ENCODE measurements at regions not wholly inside any gene's neighbourhood (a gene's known extent, or its start where the extent isn't known, plus 50 kb on each side); places are given as distances from the start of the nearest gene placed in this dataset.

- no peak overlapping the region for H3K27ac ChIP-seq
- no peak overlapping the region for H3K4me3 ChIP-seq (ENCODE audit: low read depth, low read length)
- DNase-seq = no peak
- H3K27me3 ChIP-seq (replicated peaks) = peaks cover 15% of the 10 kb centered on the region
- in situ Hi-C loops (cut with HindIII; ENCODE audit: low pct_ligation_motif_present, low sequenced_read_pairs) = no loop called here
- no peak for TF ChIP-seq CTCF (IDR thresholded peaks at IDR 0.05; ENCODE audit: low read depth, low read length, missing control alignments)
- H3K36me3 ChIP-seq (replicated peaks) = no peaks in the 10 kb centered on the region
Measured at GRCh38 chr9:121596515-121596914, 54.9 kb upstream of the DAB2IP start.

- no peak overlapping the region for H3K4me3 ChIP-seq (ENCODE audit: low read depth, low read length)
- peaks cover 15% of the 10 kb centered on the region for H3K27me3 ChIP-seq (replicated peaks)
- TF ChIP-seq CTCF (IDR thresholded peaks at IDR 0.05; ENCODE audit: low read depth, low read length, missing control alignments) = no peak
- no peak overlapping the region for H3K27ac ChIP-seq
- no peak for DNase-seq
- in situ Hi-C loops (cut with HindIII; ENCODE audit: low pct_ligation_motif_present, low sequenced_read_pairs) = no loop called here
- no peaks in the 10 kb centered on the region for H3K36me3 ChIP-seq (replicated peaks)
Measured at GRCh38 chr9:121597698-121598166, 53.7 kb upstream of the DAB2IP start.

- H3K27me3 ChIP-seq (replicated peaks) = peaks cover 15% of the 10 kb centered on the region
- no peak overlapping the region for H3K27ac ChIP-seq
- TF ChIP-seq CTCF (IDR thresholded peaks at IDR 0.05; ENCODE audit: low read depth, low read length, missing control alignments) = peak; percentile 59
- H3K36me3 ChIP-seq (replicated peaks) = no peaks in the 10 kb centered on the region
- peak overlapping the region; percentile 31 for H3K4me3 ChIP-seq (ENCODE audit: low read depth, low read length)
- in situ Hi-C loops (cut with HindIII; ENCODE audit: low pct_ligation_motif_present, low sequenced_read_pairs) = no loop called here
- DNase-seq = peak; percentile 74
Measured at GRCh38 chr9:121598167-121598964, 53.1 kb upstream of the DAB2IP start.

GRCh38 chr9:121598965-121599871 is 52.2 kb upstream of the DAB2IP start:
- in situ Hi-C loops (cut with HindIII; ENCODE audit: low pct_ligation_motif_present, low sequenced_read_pairs) = no loop called here
- DNase-seq = no peak
- Histone ChIP-seq H3K4me3 (ENCODE audit: low read depth, low read length) (peak overlapping the region; percentile 26), H3K27me3 (replicated peaks) (peaks cover 15% of the 10 kb centered on the region), H3K27ac (no peak overlapping the region), H3K36me3 (replicated peaks) (no peaks in the 10 kb centered on the region)
- TF ChIP-seq CTCF (IDR thresholded peaks at IDR 0.05; ENCODE audit: low read depth, low read length, missing control alignments) = no peak

- Histone ChIP-seq H3K27me3 (replicated peaks) (peaks cover 15% of the 10 kb centered on the region), H3K36me3 (replicated peaks) (no peaks in the 10 kb centered on the region), H3K4me3 (ENCODE audit: low read depth, low read length) (peak overlapping the region; percentile 26), H3K27ac (no peak overlapping the region)
- no peak for DNase-seq
- in situ Hi-C loops (cut with HindIII; ENCODE audit: low pct_ligation_motif_present, low sequenced_read_pairs) = no loop called here
- no peak for TF ChIP-seq CTCF (IDR thresholded peaks at IDR 0.05; ENCODE audit: low read depth, low read length, missing control alignments)
Measured at GRCh38 chr9:121599872-121600585, 51.4 kb upstream of the DAB2IP start.

Data from brain microvascular endothelial cell (primary cell).